Heart left ventricle (tissue), 16 donors: ENCODE measurements at regions not wholly inside any gene's neighbourhood (a gene's known extent, or its start where the extent isn't known, plus 50 kb on each side); places are given as distances from the start of the nearest gene placed in this dataset.

Source experiments
- ATAC-seq, 4 donors: fragments of 200-7000 bp; cut with Tn5 transposase; one replicate each; pipeline ENCODE4 v1.9.1; 2020 to 2022; ENCODE audit warnings: moderate library complexity in 4 of 4, mild to moderate bottlenecking in 3 of 4, moderate number of reproducible peaks in 1 of 4
- DNase-seq, 5 donors: peaks; one replicate each; pipeline ENCODE4 v3.0.0-alpha.2; 2020
- H3K27ac ChIP-seq, 12 donors: fragments of 200-600 bp; sonication (generic) in 4 of 12; one replicate each; pipeline versions ENCODE4 v1.5.0 to v1.8.0; 2016 to 2022; ENCODE audit warnings: mild to moderate bottlenecking in 2 of 12
- H3K27me3 ChIP-seq, 9 donors: fragments of 200-600 bp; sonication (generic) in 2 of 9; one replicate each; pipeline versions ENCODE4 v1.5.1 to v1.8.0; 2016 to 2022; ENCODE audit warnings: mild to moderate bottlenecking in 3 of 9
- H3K36me3 ChIP-seq, 9 donors: fragments of 200-600 bp; sonication (generic) in 2 of 9; one replicate each; pipeline versions ENCODE4 v1.5.0 to v1.8.0; 2018 to 2022; ENCODE audit warnings: mild to moderate bottlenecking in 2 of 9
- H3K4me1 ChIP-seq, 12 donors: fragments of 200-600 bp; sonication (generic) in 4 of 12; one replicate each; pipeline versions ENCODE4 v1.5.0 to v1.8.0; 2016 to 2022; ENCODE audit warnings: mild to moderate bottlenecking in 3 of 12
- H3K4me3 ChIP-seq, 12 donors: fragments of 200-600 bp; sonication (generic) in 4 of 12; one replicate each; pipeline versions ENCODE4 v1.5.0 to v1.8.0; 2017 to 2022; ENCODE audit warnings: mild to moderate bottlenecking in 9 of 12, moderate library complexity in 4 of 12
- H3K9me3 ChIP-seq, 12 donors: fragments of 200-600 bp; sonication (generic) in 4 of 12; one replicate each; pipeline versions ENCODE4 v1.5.0 to v1.8.0; 2016 to 2022; ENCODE audit warnings: mild to moderate bottlenecking in 1 of 12
- CTCF ChIP-seq, 12 donors: fragments of 200-600 bp; sonication (generic) in 4 of 12; IDR thresholded peaks; one replicate each; pipeline versions ENCODE4 v1.5.0 to v1.8.0; 2018 to 2022; ENCODE audit warnings: antibody characterized with exemption in 12 of 12, mild to moderate bottlenecking in 5 of 12
- POLR2A ChIP-seq, 2 donors: fragments of 450-650 bp; IDR thresholded peaks; one replicate each; pipeline ENCODE4 v1.6.1; 2017; ENCODE audit warnings: antibody characterized with exemption in 2 of 2, mild to moderate bottlenecking in 2 of 2, moderate library complexity in 2 of 2
- WGBS, 4 donors: extraction: QIAGEN DNeasy Blood & Tissue Kit in 2 of 4; methylation state at CpG; one replicate each; pipeline versions ENCODE4 v1.1.5 to v1.1.7; 2013 to 2018; 5-methylcytosine and 5-hydroxymethylcytosine counted together
- intact Hi-C, 10 donors: fragments of 100-400 bp; cut with DNase I; formaldehyde crosslinking; loops; one replicate each; pipeline versions ENCODE4 v1.11.1 to v1.14.2; 2022
- donor health status: ischemic (EF 13 %, LVEDD 7.1; RV severe dilation, severe dysfunction).
- donor health status: healthy with polysubstance abuse.
- donor health status: DM: no; HTN: yes; CAD: no.
- donor health status: DM: no; HTN: no; CAD: no.
- donor health status: ischemic (EF 25% LVEDD 6.9; RV normal size, moderate dysfunction).
- donor health status: ischemic (EF 25% LVEDD 5.7; RV mildly dilated, moderate dysfunction).
- donor health status: healthy.
- donor health status: DM: yes; HTN: yes; CAD: no.
- donor health status: ischemic (EF 35%, LVEDD 5.7; RV mildly dilated, moderate dysfunction).
- donor health status: nonischemic (EF 11% LVEDD 7.7; RV severe dilation, severe dysfunction).
- donor health status: DM: yes; HTN: yes; CAD: no.
- donor health status: PGD.
- donor health status: ischemic (EF 29% LVEDD 5.4; RV normal size, mild dysfunction).
- donor health status: nonischemic (EF 23%, LVEDD 6.1; RV moderate dilation, normal function).

- intact Hi-C loops = no loop called here
- H3K4me1 ChIP-seq = no peaks in the 10 kb centered on the region
- no peak for ATAC-seq
- no peak overlapping the region for H3K4me3 ChIP-seq
- no peaks in the 10 kb centered on the region for H3K9me3 ChIP-seq
- 79 to 90% (median 86%) methylated on average over 6 of the region's 6 CpGs for WGBS, 4 donors
- TF ChIP-seq POLR2A (IDR thresholded peaks at IDR 0.05) (no peak), CTCF (IDR thresholded peaks at IDR 0.05) (no peak)
- no peak for DNase-seq
- no peak overlapping the region for H3K27ac ChIP-seq
- peaks cover 0 to 20% (median 0%) of the 10 kb centered on the region in 9 donors for H3K36me3 ChIP-seq
- no peaks in the 10 kb centered on the region for H3K27me3 ChIP-seq
These were observed 426.2 kb downstream of the PCDH7 start for GRCh38 chr4:31146366-31146765.

GRCh38 chr4:31148990-31149389 is 428.8 kb downstream of the PCDH7 start:
- Histone ChIP-seq H3K4me1 (peaks cover 0 to 4% (median 0%) of the 10 kb centered on the region in 12 donors), H3K9me3 (no peaks in the 10 kb centered on the region), H3K27ac (no peak overlapping the region), H3K4me3 (no peak overlapping the region), H3K27me3 (no peaks in the 10 kb centered on the region), H3K36me3 (peaks cover 0 to 10% (median 0%) of the 10 kb centered on the region in 9 donors)
- TF ChIP-seq CTCF (IDR thresholded peaks at IDR 0.05) (no peak), POLR2A (IDR thresholded peaks at IDR 0.05) (no peak)
- ATAC-seq = no peak
- DNase-seq = no peak
- intact Hi-C loops = no loop called here
- 57 to 70% (median 63%) methylated on average over 1 of the region's 1 CpG for WGBS, 4 donors

GRCh38 chr4:31156221-31156620 is 436.1 kb downstream of the PCDH7 start:
- no peak for TF ChIP-seq POLR2A (IDR thresholded peaks at IDR 0.05)
- no peak for TF ChIP-seq CTCF (IDR thresholded peaks at IDR 0.05)
- Histone ChIP-seq H3K27ac (no peak overlapping the region), H3K4me1 (peaks cover 0 to 4% (median 0%) of the 10 kb centered on the region in 12 donors), H3K4me3 (no peak overlapping the region), H3K36me3 (no peaks in the 10 kb centered on the region), H3K9me3 (no peaks in the 10 kb centered on the region), H3K27me3 (no peaks in the 10 kb centered on the region)
- WGBS, 4 donors = 75 to 90% (median 77%) methylated on average over 1 of the region's 1 CpG
- intact Hi-C loops = no loop called here
- no peak for ATAC-seq
- no peak for DNase-seq

GRCh38 chr4:31160146-31160545 is 440.0 kb downstream of the PCDH7 start:
- Histone ChIP-seq H3K4me1 (no peaks in the 10 kb centered on the region), H3K27me3 (no peaks in the 10 kb centered on the region), H3K4me3 (no peak overlapping the region), H3K27ac (no peak overlapping the region), H3K9me3 (no peaks in the 10 kb centered on the region), H3K36me3 (no peaks in the 10 kb centered on the region)
- intact Hi-C loops = no loop called here
- ATAC-seq = no peak
- TF ChIP-seq CTCF (IDR thresholded peaks at IDR 0.05) = no peak
- TF ChIP-seq POLR2A (IDR thresholded peaks at IDR 0.05) = no peak
- 76 to 83% (median 81%) methylated on average over 3 of the region's 3 CpGs for WGBS, 4 donors
- no peak for DNase-seq
